22Rv1 (cell line): ENCODE measurements at regions not wholly inside any gene's neighbourhood (a gene's known extent, or its start where the extent isn't known, plus 50 kb on each side); places are given as distances from the start of the nearest gene placed in this dataset.

Experiments
- H3K27ac ChIP-seq: fragments of 450-650 bp; 2 replicates; pipeline ENCODE4 v1.5.1; 2017
- CTCF ChIP-seq: fragments of 450-650 bp; IDR thresholded peaks from 2 replicates; pipeline ENCODE4 v1.5.1; 2017; ENCODE audit warnings: mild to moderate bottlenecking
- ZFX ChIP-seq: fragments of 450-650 bp; IDR thresholded peaks from 2 replicates; pipeline ENCODE4 v1.6.1; 2017; ENCODE audit warnings: antibody characterized with exemption, borderline replicate concordance

DNA sequence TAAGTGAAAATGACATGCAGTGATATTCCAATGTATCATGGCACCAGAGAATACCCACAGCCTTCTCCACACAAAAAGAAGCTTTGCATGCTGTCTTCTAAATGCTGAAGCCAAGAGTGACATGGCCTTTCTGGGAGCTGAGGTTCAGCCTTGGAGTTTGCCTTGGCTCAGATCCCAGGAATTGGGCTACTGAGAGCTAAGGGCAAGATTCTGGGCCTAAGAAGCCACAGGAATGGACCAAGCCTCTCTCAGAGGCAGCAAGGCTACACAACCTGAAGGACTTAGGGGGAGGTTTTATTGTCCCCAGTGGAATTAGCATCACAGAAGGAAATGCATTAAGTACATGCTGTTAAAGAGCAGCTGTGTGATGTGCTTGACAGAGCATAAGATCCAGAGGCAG lies 1078.5 kb downstream of the TUSC7 start:
- TF ChIP-seq CTCF (no peak), ZFX (no peak)
- no peak overlapping the region for H3K27ac ChIP-seq

DNA sequence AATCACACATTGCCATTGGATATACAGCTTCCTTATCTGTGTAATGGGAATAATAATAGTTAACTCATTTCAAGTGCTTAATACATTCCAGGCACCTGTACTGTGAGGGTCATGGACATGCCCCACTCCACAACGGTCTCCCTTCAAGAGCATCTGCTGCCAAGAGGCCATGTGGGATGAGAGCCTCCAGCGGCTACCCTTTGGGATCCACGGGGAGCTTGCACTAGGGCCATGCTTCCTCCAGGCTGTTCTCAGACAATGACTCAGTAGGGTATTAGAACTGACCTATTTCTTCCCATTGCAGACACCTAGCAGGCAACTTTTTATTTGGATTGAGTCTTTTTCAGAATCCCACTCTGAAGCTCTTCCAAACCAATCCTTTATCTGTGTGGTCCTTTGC lies 1078.9 kb downstream of the TUSC7 start:
- TF ChIP-seq ZFX (no peak), CTCF (no peak)
- H3K27ac ChIP-seq = no peak overlapping the region

- no peak for TF ChIP-seq CTCF
- TF ChIP-seq ZFX = no peak
- no peak overlapping the region for H3K27ac ChIP-seq
Observed at GRCh38 chr3:117790235-117790987, 1080.8 kb downstream of the TUSC7 start.

- no peak for TF ChIP-seq CTCF
- TF ChIP-seq ZFX = no peak
- no peak overlapping the region for H3K27ac ChIP-seq
Observed at GRCh38 chr3:117793622-117794265, 1084.2 kb downstream of the TUSC7 start.

DNA sequence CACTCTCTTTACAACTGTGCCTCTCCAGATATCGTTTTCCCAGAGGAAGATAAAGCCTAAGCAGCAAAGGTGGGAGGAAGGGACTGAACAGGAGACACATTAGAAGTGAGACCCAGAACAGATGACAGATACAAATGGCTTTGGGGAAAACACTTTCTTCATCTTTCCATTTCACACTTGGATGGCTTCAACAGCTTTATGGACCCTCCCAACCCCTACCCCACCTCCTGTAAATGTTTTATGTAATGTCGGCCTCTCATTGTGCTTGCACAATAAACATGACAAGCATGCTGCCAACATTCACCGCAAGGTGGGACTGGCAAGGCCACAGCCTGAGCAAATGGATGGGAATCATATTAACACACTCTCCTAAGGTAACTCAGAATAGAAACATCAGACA lies 1088.6 kb downstream of the TUSC7 start:
- TF ChIP-seq CTCF (no peak), ZFX (no peak)
- no peak overlapping the region for H3K27ac ChIP-seq

- no peak overlapping the region for H3K27ac ChIP-seq
- TF ChIP-seq CTCF (no peak), ZFX (no peak)
Observed at GRCh38 chr3:117798687-117799386, 1089.3 kb downstream of the TUSC7 start.

DNA sequence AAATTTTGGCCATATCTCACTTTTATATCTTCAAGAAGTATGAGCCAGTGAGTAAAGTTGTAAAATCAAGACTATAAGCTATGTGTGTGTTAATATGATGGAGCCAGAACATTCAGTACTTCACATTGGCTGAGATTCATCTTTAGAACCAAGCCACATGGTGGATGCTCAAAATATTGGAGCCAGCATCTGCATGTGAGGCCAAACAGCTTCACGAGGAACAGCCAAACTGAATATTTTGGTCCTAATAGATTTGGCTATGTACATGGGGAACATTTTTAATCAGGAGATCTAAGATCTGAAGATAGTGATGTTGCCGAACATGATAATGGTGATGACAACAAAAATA lies 1089.8 kb downstream of the TUSC7 start:
- TF ChIP-seq ZFX = no peak
- no peak for TF ChIP-seq CTCF

More for the DNA sequence above, 1089.8 kb downstream of the TUSC7 start:
- H3K27ac ChIP-seq = no peak overlapping the region
